ENCODE measurements at regions not wholly inside any gene's neighbourhood (a gene's known extent, or its start where the extent isn't known, plus 50 kb on each side); places are given as distances from the start of the nearest gene placed in this dataset.

DNA sequence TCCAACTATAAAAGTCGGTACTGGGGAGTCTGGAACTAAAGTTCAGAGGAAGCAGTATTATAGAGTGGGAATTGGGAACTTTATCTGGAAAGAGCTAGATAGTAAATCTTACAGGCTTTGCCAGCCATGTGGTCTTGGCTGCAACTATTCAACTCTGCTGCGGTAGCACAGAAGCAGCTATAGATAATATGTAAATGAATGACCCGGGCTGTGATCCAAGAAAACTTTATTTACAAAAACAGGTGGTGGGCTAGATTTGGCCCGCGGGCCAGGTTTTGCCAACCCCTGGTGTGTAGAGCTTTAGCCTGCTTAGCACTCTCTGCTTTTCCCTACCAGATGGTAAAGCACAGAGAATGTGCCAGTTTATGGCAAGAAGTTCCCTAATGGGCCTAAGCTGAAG lies 70.8 kb downstream of the TNP1 start:
- no peaks in the 10 kb centered on the region for H3K79me2 ChIP-seq (ENCODE audit: control insufficient read depth, insufficient read depth, low read length)
- DNase-seq (ENCODE audit: low read depth, low spot score) (no peak), FAIRE-seq (no peak)
- H3K36me3 ChIP-seq (ENCODE audit: control insufficient read depth in 2 of 2, extremely low read depth in 1 of 2, insufficient read depth in 2 of 2, low read length in 2 of 2): no peaks in the 10 kb centered on the region
- ChIA-PET CTCF (no interaction called here), POLR2A (no interaction called here)
- no peaks in the 10 kb centered on the region for H3K4me1 ChIP-seq (ENCODE audit: control insufficient read depth, extremely low read depth, insufficient read depth, low read length)
- no peaks in the 10 kb centered on the region for H3K27me3 ChIP-seq (ENCODE audit: control insufficient read depth in 2 of 2, insufficient read depth in 2 of 2, low read length in 2 of 2)
- H4K20me1 ChIP-seq (replicated peaks; ENCODE audit: control insufficient read depth, extremely low read depth, insufficient read depth, low read length): no peaks in the 10 kb centered on the region
- H3K9ac ChIP-seq (replicated peaks; ENCODE audit: extremely low read depth, insufficient read depth, low read length): no peak overlapping the region
- intact Hi-C loops (cut with micrococcal nuclease): no loop called here
- H3K27ac ChIP-seq (ENCODE audit: insufficient read depth, low read depth, low read length): no peak overlapping the region
- no peak overlapping the region for H3K4me2 ChIP-seq (ENCODE audit: insufficient read depth, low read length)
- no peaks in the 10 kb centered on the region for H3K9me3 ChIP-seq (replicated peaks; ENCODE audit: control insufficient read depth, insufficient read depth, low read length)
- no peak overlapping the region for H3K4me3 ChIP-seq (replicated peaks in 1 of 3; ENCODE audit: insufficient read depth in 1 of 3, low read depth in 1 of 3, low read length in 3 of 3)
- H3K9me1 ChIP-seq (replicated peaks; ENCODE audit: control insufficient read depth, extremely low read depth, insufficient read depth, low read length): no peaks in the 10 kb centered on the region
- dilution Hi-C loops (cut with MboI; ENCODE audit: extremely low pct_ligation_motif_present, low sequenced_read_pairs): no loop called here
- no peak overlapping the region for H2AFZ ChIP-seq (ENCODE audit: low read depth, low read length)
- no TSS peak for BruUV-seq (replicated peaks)
- TF ChIP-seq FOS (IDR thresholded peaks at IDR 0.05; ENCODE audit: borderline replicate concordance, insufficient read depth, low read length) (no peak), JUN (IDR thresholded peaks at IDR 0.05; ENCODE audit: borderline replicate concordance, insufficient read depth, insufficient read length, low read depth) (no peak), POLR2AphosphoS5 (IDR thresholded peaks at IDR 0.05; ENCODE audit: insufficient read depth, low read depth, low read length) (no peak), GATA2 (IDR thresholded peaks at IDR 0.05; ENCODE audit: insufficient read depth, insufficient read length, low read depth, low read length) (no peak), MYC (IDR thresholded peaks at IDR 0.05; ENCODE audit: low read depth, low read length) (no peak), POLR2A (IDR thresholded peaks at IDR 0.05; ENCODE audit: low read depth, low read length) (no peak), EZH2 (IDR thresholded peaks at IDR 0.05; ENCODE audit: borderline replicate concordance, low read depth, low read length, severe bottlenecking) (no peak)
- TF ChIP-seq, protein P1, sequence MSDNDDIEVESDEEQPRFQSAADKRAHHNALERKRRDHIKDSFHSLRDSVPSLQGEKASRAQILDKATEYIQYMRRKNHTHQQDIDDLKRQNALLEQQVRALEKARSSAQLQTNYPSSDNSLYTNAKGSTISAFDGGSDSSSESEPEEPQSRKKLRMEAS (IDR thresholded peaks at IDR 0.05; ENCODE audit: insufficient read depth, insufficient read length): no peak
- TF ChIP-seq, protein P2, sequence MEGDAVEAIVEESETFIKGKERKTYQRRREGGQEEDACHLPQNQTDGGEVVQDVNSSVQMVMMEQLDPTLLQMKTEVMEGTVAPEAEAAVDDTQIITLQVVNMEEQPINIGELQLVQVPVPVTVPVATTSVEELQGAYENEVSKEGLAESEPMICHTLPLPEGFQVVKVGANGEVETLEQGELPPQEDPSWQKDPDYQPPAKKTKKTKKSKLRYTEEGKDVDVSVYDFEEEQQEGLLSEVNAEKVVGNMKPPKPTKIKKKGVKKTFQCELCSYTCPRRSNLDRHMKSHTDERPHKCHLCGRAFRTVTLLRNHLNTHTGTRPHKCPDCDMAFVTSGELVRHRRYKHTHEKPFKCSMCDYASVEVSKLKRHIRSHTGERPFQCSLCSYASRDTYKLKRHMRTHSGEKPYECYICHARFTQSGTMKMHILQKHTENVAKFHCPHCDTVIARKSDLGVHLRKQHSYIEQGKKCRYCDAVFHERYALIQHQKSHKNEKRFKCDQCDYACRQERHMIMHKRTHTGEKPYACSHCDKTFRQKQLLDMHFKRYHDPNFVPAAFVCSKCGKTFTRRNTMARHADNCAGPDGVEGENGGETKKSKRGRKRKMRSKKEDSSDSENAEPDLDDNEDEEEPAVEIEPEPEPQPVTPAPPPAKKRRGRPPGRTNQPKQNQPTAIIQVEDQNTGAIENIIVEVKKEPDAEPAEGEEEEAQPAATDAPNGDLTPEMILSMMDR (IDR thresholded peaks at IDR 0.05; ENCODE audit: extremely low read depth in 1 of 2, insufficient read depth in 1 of 2, low read depth in 1 of 2, low read length in 2 of 2): no peak
